Breast epithelium (tissue), 3 donors: ENCODE measurements at regions not wholly inside any gene's neighbourhood (a gene's known extent, or its start where the extent isn't known, plus 50 kb on each side); places are given as distances from the start of the nearest gene placed in this dataset.

Experiments used
- POLR2A ChIP-seq: fragments of 450-650 bp; IDR thresholded peaks from one replicate; pipeline ENCODE4 v1.6.1; 2016; ENCODE audit warnings: antibody characterized with exemption, mild to moderate bottlenecking, moderate library complexity
- TF ChIP-seq, protein P1 (sequence below), 3 donors: fragments of 450-650 bp; IDR thresholded peaks; one replicate each; pipeline ENCODE4 v1.5.1; 2016 to 2017; ENCODE audit warnings: antibody characterized with exemption in 3 of 3, mild to moderate bottlenecking in 3 of 3, moderate library complexity in 3 of 3

DNA sequence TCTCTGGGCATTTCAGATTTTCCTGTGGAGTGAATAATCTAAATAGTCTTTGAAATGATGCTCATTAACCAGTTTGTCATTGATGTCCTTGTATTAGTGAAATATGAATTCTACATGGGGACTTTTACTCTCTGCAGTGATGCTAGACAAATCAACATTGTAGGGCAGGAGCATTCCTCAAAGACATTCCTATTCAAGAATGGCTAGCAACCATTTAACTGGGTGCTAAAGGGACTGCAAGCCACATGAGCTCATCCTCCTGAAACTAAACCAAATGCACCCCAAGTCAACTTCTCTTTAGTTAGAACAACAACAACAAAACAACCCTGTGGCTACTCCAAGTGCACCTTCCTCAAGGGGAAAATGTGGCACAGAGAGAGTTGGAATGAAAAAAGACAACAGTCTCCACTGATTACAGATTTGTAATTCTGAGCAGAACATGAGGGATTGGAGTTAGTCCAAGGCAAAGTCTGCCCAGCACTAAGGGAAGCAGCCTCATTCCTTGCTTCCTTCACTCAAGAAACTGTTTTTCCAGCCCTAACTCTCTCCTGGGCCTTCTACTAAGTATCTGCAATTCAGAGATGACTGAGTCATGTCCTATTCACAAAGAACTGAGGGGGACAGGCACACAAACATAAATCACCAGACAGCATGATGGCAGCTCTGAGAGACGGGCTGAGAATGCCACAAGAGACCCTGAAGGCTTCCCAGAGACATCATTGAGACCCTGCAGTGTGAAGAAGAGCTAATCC is 82.0 kb upstream of the WWC1 start:
- TF ChIP-seq, protein P1, sequence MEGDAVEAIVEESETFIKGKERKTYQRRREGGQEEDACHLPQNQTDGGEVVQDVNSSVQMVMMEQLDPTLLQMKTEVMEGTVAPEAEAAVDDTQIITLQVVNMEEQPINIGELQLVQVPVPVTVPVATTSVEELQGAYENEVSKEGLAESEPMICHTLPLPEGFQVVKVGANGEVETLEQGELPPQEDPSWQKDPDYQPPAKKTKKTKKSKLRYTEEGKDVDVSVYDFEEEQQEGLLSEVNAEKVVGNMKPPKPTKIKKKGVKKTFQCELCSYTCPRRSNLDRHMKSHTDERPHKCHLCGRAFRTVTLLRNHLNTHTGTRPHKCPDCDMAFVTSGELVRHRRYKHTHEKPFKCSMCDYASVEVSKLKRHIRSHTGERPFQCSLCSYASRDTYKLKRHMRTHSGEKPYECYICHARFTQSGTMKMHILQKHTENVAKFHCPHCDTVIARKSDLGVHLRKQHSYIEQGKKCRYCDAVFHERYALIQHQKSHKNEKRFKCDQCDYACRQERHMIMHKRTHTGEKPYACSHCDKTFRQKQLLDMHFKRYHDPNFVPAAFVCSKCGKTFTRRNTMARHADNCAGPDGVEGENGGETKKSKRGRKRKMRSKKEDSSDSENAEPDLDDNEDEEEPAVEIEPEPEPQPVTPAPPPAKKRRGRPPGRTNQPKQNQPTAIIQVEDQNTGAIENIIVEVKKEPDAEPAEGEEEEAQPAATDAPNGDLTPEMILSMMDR (IDR thresholded peaks at IDR 0.05): no peak
- TF ChIP-seq POLR2A: no peak
